B cell (primary cell): ENCODE measurements at regions not wholly inside any gene's neighbourhood (a gene's known extent, or its start where the extent isn't known, plus 50 kb on each side); places are given as distances from the start of the nearest gene placed in this dataset.

ENCODE experiments used
- EZH2 ChIP-seq: IDR thresholded peaks from 2 replicates; pipeline ENCODE4 v1.6.1; 2012; ENCODE audit warnings: borderline replicate concordance, low read depth, mild to moderate bottlenecking, moderate library complexity, low read length; ENCODE audit not compliant: insufficient read depth, poor library complexity, severe bottlenecking
- TF ChIP-seq, protein P1 (sequence below): fragments of 200-600 bp; IDR thresholded peaks from one replicate; pipeline ENCODE4 v1.8.0; 2022; ENCODE audit warnings: antibody characterized with exemption, mild to moderate bottlenecking

DNA sequence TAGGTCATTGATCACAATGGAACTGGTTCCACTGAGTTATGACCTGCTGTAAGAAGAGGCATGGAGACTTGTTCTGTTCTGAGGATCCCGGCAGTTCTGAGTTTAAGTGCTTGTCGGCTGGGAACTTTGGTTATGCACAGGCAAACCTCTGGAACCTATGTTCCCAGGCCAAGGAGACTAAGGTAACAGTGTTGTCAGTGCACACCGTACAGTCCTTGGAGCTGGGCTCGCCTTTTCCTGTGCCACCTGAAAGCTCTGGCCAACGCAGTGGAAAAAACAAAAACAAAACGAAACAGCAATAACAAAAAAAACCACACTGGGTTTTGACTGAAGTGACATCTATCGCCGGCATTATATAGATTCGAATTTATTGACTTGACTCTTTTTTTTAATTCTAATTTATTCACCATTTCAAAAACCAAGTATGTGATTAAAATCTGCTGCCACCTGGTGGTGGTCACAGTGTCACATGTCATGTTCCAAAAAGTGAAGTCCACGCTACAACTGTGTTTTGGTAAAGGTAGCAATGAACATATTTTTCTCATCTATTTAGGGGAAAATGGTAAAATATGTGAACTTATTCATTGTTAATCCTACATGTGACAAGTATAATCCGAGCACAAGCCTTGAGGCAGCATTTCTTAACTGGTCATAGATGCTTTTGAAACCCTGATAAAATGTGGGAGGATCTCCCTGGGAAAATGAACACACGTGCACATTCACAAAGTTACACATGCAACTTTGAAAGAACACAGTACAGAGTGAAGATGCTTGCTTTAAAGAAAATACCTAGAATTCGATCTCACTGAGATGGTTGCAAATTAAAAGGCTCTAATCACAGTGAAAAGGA lies 113.8 kb upstream of the PPP2R2D start:
- TF ChIP-seq, protein P1, sequence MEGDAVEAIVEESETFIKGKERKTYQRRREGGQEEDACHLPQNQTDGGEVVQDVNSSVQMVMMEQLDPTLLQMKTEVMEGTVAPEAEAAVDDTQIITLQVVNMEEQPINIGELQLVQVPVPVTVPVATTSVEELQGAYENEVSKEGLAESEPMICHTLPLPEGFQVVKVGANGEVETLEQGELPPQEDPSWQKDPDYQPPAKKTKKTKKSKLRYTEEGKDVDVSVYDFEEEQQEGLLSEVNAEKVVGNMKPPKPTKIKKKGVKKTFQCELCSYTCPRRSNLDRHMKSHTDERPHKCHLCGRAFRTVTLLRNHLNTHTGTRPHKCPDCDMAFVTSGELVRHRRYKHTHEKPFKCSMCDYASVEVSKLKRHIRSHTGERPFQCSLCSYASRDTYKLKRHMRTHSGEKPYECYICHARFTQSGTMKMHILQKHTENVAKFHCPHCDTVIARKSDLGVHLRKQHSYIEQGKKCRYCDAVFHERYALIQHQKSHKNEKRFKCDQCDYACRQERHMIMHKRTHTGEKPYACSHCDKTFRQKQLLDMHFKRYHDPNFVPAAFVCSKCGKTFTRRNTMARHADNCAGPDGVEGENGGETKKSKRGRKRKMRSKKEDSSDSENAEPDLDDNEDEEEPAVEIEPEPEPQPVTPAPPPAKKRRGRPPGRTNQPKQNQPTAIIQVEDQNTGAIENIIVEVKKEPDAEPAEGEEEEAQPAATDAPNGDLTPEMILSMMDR: peak; percentile 76
- no peak for TF ChIP-seq EZH2
